ENCODE measurements at regions not wholly inside any gene's neighbourhood (a gene's known extent, or its start where the extent isn't known, plus 50 kb on each side); places are given as distances from the start of the nearest gene placed in this dataset.

DNA sequence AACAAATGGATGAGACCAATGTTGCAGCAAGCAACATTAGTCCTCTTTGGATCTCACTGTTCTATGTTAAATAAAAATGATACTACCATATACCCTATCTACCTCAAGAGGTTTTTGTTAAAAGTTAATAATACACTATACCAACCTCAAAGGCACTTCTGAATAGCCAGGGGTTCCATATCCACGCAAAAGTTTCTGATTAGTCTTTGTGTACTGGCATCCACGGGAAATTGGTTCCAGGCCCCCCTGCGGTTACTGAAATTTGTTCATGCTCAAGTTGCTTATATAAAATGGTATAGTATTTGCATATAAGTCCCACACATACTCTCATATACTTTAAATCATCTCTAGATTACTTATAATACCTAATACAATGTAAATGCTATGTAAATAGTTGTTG is 585.7 kb downstream of the INSC start:
- Histone ChIP-seq H3K4me3 (ENCODE audit: low read length) (no peak overlapping the region), H3K27ac (ENCODE audit: low read length) (no peak overlapping the region), H3K27me3 (ENCODE audit: control insufficient read depth, insufficient read depth, low read length) (no peaks in the 10 kb centered on the region), H3K9me3 (ENCODE audit: control insufficient read depth, insufficient read depth, low read length) (peaks cover 2% of the 10 kb centered on the region), H3K36me3 (ENCODE audit: control insufficient read depth, insufficient read depth, low read length) (no peaks in the 10 kb centered on the region), H3K4me1 (ENCODE audit: control insufficient read depth, insufficient read depth, low read length) (no peaks in the 10 kb centered on the region)
- TF ChIP-seq, protein P1, sequence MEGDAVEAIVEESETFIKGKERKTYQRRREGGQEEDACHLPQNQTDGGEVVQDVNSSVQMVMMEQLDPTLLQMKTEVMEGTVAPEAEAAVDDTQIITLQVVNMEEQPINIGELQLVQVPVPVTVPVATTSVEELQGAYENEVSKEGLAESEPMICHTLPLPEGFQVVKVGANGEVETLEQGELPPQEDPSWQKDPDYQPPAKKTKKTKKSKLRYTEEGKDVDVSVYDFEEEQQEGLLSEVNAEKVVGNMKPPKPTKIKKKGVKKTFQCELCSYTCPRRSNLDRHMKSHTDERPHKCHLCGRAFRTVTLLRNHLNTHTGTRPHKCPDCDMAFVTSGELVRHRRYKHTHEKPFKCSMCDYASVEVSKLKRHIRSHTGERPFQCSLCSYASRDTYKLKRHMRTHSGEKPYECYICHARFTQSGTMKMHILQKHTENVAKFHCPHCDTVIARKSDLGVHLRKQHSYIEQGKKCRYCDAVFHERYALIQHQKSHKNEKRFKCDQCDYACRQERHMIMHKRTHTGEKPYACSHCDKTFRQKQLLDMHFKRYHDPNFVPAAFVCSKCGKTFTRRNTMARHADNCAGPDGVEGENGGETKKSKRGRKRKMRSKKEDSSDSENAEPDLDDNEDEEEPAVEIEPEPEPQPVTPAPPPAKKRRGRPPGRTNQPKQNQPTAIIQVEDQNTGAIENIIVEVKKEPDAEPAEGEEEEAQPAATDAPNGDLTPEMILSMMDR (IDR thresholded peaks at IDR 0.05), result no peak
- no peak for ATAC-seq
- H3K4me1 Mint-ChIP-seq, result no peaks in the 10 kb centered on the region
- H3K4me3 Mint-ChIP-seq, result no peak overlapping the region
- 86% methylated on average over 1 of the region's 3 CpGs for WGBS (ENCODE audit: insufficient coverage)
- no peak overlapping the region for H3K27ac Mint-ChIP-seq
- no peaks in the 10 kb centered on the region for H3K36me3 Mint-ChIP-seq
- intact Hi-C loops (cut with micrococcal nuclease), result no loop called here
- peaks cover 3% of the 10 kb centered on the region in 2 donors for H3K9me3 Mint-ChIP-seq
- no peak for DNase-seq
- H3K27me3 Mint-ChIP-seq (ENCODE audit: low read depth in 2 of 2), result no peaks in the 10 kb centered on the region

DNA sequence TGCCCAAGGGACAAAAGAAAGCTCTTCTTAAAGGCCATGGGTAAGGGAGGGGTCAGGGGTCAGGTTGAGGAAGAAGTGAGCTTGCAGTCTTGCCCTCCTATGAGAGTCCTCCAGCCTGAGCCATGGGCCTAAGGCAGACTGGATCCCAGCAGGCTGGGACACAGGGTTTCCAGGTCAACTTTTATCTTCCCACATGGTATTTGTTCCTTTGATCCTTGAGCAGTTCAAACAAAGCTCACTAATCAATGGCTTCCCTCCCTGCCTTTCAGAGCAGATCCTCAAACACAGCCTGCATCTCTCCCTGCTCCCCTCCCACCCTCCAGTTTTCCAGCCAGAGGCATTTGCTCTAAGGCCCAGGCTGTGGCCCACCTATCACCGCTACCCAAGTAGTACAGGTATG is 589.3 kb downstream of the INSC start:
- no peaks in the 10 kb centered on the region for H3K36me3 ChIP-seq (ENCODE audit: control insufficient read depth, insufficient read depth, low read length)
- no peak overlapping the region for H3K27ac Mint-ChIP-seq
- intact Hi-C loops (cut with micrococcal nuclease), result no loop called here
- TF ChIP-seq, protein P1 (IDR thresholded peaks at IDR 0.05), result no peak
- H3K4me1 Mint-ChIP-seq, result no peaks in the 10 kb centered on the region
- DNase-seq, result no peak
- WGBS (ENCODE audit: insufficient coverage), result 100% methylated on average over 1 of the region's 1 CpG
- no peak overlapping the region for H3K4me3 Mint-ChIP-seq
- no peaks in the 10 kb centered on the region for H3K27me3 Mint-ChIP-seq (ENCODE audit: low read depth in 2 of 2)
- no peak overlapping the region for H3K27ac ChIP-seq (ENCODE audit: low read length)
- H3K9me3 Mint-ChIP-seq, result peaks cover 6 to 7% of the 10 kb centered on the region in 2 donors
- peaks cover 2% of the 10 kb centered on the region for H3K9me3 ChIP-seq (ENCODE audit: control insufficient read depth, insufficient read depth, low read length)
- H3K27me3 ChIP-seq (ENCODE audit: control insufficient read depth, insufficient read depth, low read length), result no peaks in the 10 kb centered on the region
- H3K4me3 ChIP-seq (ENCODE audit: low read length), result no peak overlapping the region
- no peaks in the 10 kb centered on the region for H3K36me3 Mint-ChIP-seq
- H3K4me1 ChIP-seq (ENCODE audit: control insufficient read depth, insufficient read depth, low read length), result no peaks in the 10 kb centered on the region
- ATAC-seq, result no peak

DNA sequence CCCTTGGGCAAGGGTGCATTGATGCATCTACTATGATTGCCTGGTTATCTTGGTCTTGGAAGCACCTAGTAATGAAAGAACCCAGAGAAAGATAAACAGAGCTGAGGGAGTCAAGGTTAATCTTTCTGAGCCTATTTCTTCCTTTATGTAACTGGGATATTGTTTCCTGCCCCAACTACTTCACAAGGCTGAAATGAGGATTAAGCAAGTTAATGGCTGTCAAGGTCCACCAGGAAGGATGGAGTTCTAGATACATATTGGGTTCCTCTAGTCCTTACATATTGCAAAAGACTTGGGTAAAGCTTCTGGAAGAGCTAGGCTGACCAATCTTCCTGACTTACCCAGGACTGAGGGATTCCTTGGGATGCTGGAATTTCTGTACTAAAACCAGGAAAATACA is 589.8 kb downstream of the INSC start:
- no peak overlapping the region for H3K4me3 Mint-ChIP-seq
- ATAC-seq (no peak), DNase-seq (no peak)
- H3K4me3 ChIP-seq (ENCODE audit: low read length), result no peak overlapping the region
- H3K27ac Mint-ChIP-seq, result no peak overlapping the region
- no peaks in the 10 kb centered on the region for H3K4me1 ChIP-seq (ENCODE audit: control insufficient read depth, insufficient read depth, low read length)
- H3K9me3 ChIP-seq (ENCODE audit: control insufficient read depth, insufficient read depth, low read length), result peaks cover 2% of the 10 kb centered on the region
- H3K36me3 Mint-ChIP-seq, result no peaks in the 10 kb centered on the region
- H3K27ac ChIP-seq (ENCODE audit: low read length), result no peak overlapping the region
- intact Hi-C loops (cut with micrococcal nuclease), result no loop called here
- TF ChIP-seq, protein P1 (IDR thresholded peaks at IDR 0.05), result no peak
- H3K27me3 ChIP-seq (ENCODE audit: control insufficient read depth, insufficient read depth, low read length), result no peaks in the 10 kb centered on the region
- H3K4me1 Mint-ChIP-seq, result no peaks in the 10 kb centered on the region
- no peaks in the 10 kb centered on the region for H3K27me3 Mint-ChIP-seq (ENCODE audit: low read depth in 2 of 2)
- H3K36me3 ChIP-seq (ENCODE audit: control insufficient read depth, insufficient read depth, low read length), result no peaks in the 10 kb centered on the region
- peaks cover 6 to 7% of the 10 kb centered on the region in 2 donors for H3K9me3 Mint-ChIP-seq

DNA sequence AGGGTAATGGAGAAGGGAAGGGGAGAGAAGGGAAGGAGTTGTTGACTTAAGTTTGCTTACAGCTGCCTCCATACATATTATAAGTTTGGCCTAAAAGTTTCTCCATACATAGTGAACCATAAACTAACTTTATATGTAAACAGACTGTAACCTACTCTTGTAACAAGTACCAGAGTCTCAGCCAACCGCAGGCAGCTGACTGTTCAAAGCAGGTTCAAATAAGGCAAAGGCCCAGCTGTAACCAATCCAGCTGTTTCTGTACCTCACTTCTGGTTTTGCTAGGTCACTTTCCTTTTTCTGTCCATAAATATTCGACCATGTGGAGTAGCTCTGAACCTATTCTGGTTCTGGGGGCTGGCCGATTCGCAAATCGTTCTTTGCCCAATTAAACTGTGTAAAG is 591.2 kb downstream of the INSC start:
- DNase-seq (no peak), ATAC-seq (no peak)
- H3K4me1 ChIP-seq (ENCODE audit: control insufficient read depth, insufficient read depth, low read length), result no peaks in the 10 kb centered on the region
- intact Hi-C loops (cut with micrococcal nuclease), result no loop called here
- Mint-ChIP-seq H3K36me3 (no peaks in the 10 kb centered on the region), H3K27me3 (ENCODE audit: low read depth in 2 of 2) (no peaks in the 10 kb centered on the region), H3K4me1 (no peaks in the 10 kb centered on the region), H3K27ac (no peak overlapping the region), H3K4me3 (no peak overlapping the region), H3K9me3 (peaks cover 3 to 7% of the 10 kb centered on the region in 2 donors)
- H3K27ac ChIP-seq (ENCODE audit: low read length), result no peak overlapping the region
- WGBS (ENCODE audit: insufficient coverage), result 93% methylated on average over 2 of the region's 5 CpGs
- no peaks in the 10 kb centered on the region for H3K36me3 ChIP-seq (ENCODE audit: control insufficient read depth, insufficient read depth, low read length)
- H3K9me3 ChIP-seq (ENCODE audit: control insufficient read depth, insufficient read depth, low read length), result peaks cover 2% of the 10 kb centered on the region
- TF ChIP-seq, protein P1 (IDR thresholded peaks at IDR 0.05), result no peak
- H3K27me3 ChIP-seq (ENCODE audit: control insufficient read depth, insufficient read depth, low read length), result no peaks in the 10 kb centered on the region
- no peak overlapping the region for H3K4me3 ChIP-seq (ENCODE audit: low read length)

Measured in natural killer cell (primary cell).